Fibroblast of lung (primary cell): ENCODE measurements at regions not wholly inside any gene's neighbourhood (a gene's known extent, or its start where the extent isn't known, plus 50 kb on each side); places are given as distances from the start of the nearest gene placed in this dataset.

Experiments
- DNase-seq, 2 donors: peaks; one replicate each; pipeline versions ENCODE4 v3.0.0 to v3.0.0-alpha.2; 2010; ENCODE audit warnings: low read depth in 2 of 2
- H2AFZ ChIP-seq: 2 replicates; pipeline ENCODE4 v1.5.1; 2012; ENCODE audit warnings: low read length, control low read depth, inconsistent platforms
- H3K27ac ChIP-seq: 2 replicates; pipeline ENCODE4 v1.5.1; 2011; ENCODE audit warnings: low read length, control low read depth; ENCODE audit not compliant: insufficient read depth
- H3K27me3 ChIP-seq: 2 replicates; pipeline ENCODE4 v1.5.1; 2011; ENCODE audit warnings: mild to moderate bottlenecking, low read length; ENCODE audit not compliant: control insufficient read depth, insufficient read depth
- H3K36me3 ChIP-seq: 2 replicates; pipeline ENCODE4 v1.5.1; 2011; ENCODE audit warnings: low read length; ENCODE audit not compliant: control insufficient read depth, insufficient read depth
- H3K4me1 ChIP-seq: 2 replicates; pipeline ENCODE4 v1.5.1; 2011; ENCODE audit warnings: low read length; ENCODE audit not compliant: control insufficient read depth, insufficient read depth; ENCODE audit errors: extremely low read depth
- H3K4me2 ChIP-seq: 2 replicates; pipeline ENCODE4 v1.5.1; 2011; ENCODE audit warnings: low read length, control low read depth; ENCODE audit not compliant: insufficient read depth; ENCODE audit errors: extremely low read depth
- H3K4me3 ChIP-seq, 4 experiments: fragments of 200-600 bp in 1 of 4; sonication (generic) in 1 of 4; replicated peaks in 1 of 4; 2 replicates each; pipeline ENCODE4 v1.5.1; 2011 to 2016; ENCODE audit warnings: low read length in 4 of 4, low read depth in 3 of 4, mild to moderate bottlenecking in 3 of 4, control low read depth in 2 of 4, inconsistent platforms in 1 of 4, mixed read lengths in 1 of 4; ENCODE audit not compliant: insufficient read depth in 1 of 4; ENCODE audit errors: control extremely low read depth in 1 of 4
- H3K79me2 ChIP-seq: 2 replicates; pipeline ENCODE4 v1.5.1; 2012; ENCODE audit warnings: mild to moderate bottlenecking, low read length, inconsistent platforms; ENCODE audit not compliant: control insufficient read depth, insufficient read depth
- H3K9ac ChIP-seq: 2 replicates; pipeline ENCODE4 v1.5.1; 2011; ENCODE audit warnings: mild to moderate bottlenecking, low read length, control low read depth; ENCODE audit not compliant: insufficient read depth
- H3K9me3 ChIP-seq: 2 replicates; pipeline ENCODE4 v1.5.1; 2012; ENCODE audit warnings: low read depth, low read length; ENCODE audit not compliant: control insufficient read depth, insufficient read depth
- H4K20me1 ChIP-seq: 2 replicates; pipeline ENCODE4 v1.5.1; 2011; ENCODE audit warnings: low read length; ENCODE audit not compliant: control insufficient read depth, insufficient read depth; ENCODE audit errors: extremely low read depth
- CTCF ChIP-seq, 2 donors: IDR thresholded peaks in 1 of 2; conservative IDR thresholded peaks in 1 of 2; 1 replicate in 1 of 2; 2 replicates in 1 of 2; pipeline ENCODE4 v1.5.1; 2011 to 2012; ENCODE audit warnings: low read length in 2 of 2, control low read depth in 1 of 2, inconsistent platforms in 1 of 2, low read depth in 1 of 2, mild to moderate bottlenecking in 1 of 2
- EZH2 ChIP-seq: IDR thresholded peaks from 2 replicates; pipeline ENCODE4 v1.5.1; 2012; ENCODE audit warnings: low read length, control low read depth, mild to moderate bottlenecking; ENCODE audit errors: missing control alignments

DNA sequence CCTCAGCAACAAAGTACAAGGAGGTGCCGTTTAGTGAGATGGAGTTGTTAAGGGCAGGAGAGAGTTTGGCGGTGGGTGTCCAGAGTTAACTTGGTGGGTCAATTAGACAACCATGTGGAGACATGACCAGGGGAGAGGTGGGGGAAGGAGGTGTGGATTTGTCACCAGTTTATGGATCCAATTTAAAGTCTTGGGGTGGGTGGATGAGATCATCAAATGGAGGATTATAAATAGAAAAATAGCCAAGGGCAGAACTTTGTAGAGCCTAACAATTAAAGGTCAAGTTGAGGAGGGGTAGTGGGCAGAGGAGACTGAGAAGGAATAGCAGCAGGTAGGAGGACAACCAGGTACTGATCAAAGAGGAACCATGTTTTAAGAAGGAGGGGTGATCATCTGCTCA lies 108.7 kb upstream of the IL12B start:
- Histone ChIP-seq H3K4me2 (no peak overlapping the region), H2AFZ (no peak overlapping the region), H3K9me3 (no peaks in the 10 kb centered on the region), H3K79me2 (no peaks in the 10 kb centered on the region), H3K4me1 (no peaks in the 10 kb centered on the region), H3K9ac (no peak overlapping the region), H4K20me1 (no peaks in the 10 kb centered on the region), H3K36me3 (no peaks in the 10 kb centered on the region), H3K27me3 (no peaks in the 10 kb centered on the region), H3K27ac (no peak overlapping the region), H3K4me3 (no peak overlapping the region)
- TF ChIP-seq CTCF (conservative IDR thresholded peaks at IDR 0.05 in 1 of 2, IDR thresholded peaks at IDR 0.05 in 1 of 2; ENCODE audit: low read depth in 1 of 2, low read length in 2 of 2) (no peak), EZH2 (no peak)
- DNase-seq, result no peak

DNA sequence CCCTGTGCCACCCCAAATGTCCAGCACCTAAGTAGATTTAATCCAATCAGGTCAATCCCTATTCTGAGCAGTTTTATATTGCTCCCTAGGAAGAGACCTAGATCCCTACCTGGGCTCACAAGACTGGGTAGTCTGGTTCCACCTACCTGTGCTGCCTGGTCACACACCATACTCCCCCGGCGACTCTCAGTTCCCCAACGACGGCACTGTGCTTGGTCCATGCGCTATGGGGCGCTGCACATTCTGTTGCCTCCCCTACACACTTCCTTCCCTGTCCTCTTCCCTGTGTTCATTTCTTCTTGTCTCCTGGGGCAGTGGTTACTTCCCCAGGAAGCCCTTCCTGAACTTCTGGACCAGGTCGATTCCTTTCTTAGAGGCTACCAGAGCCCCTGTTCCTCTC lies 109.9 kb upstream of the IL12B start:
- H4K20me1 ChIP-seq, result no peaks in the 10 kb centered on the region
- no peak overlapping the region for H3K27ac ChIP-seq
- no peak overlapping the region for H3K4me3 ChIP-seq
- no peak overlapping the region for H2AFZ ChIP-seq
- H3K27me3 ChIP-seq, result no peaks in the 10 kb centered on the region
- no peaks in the 10 kb centered on the region for H3K4me1 ChIP-seq
- no peak for DNase-seq
- no peaks in the 10 kb centered on the region for H3K79me2 ChIP-seq
- no peaks in the 10 kb centered on the region for H3K36me3 ChIP-seq
- H3K9ac ChIP-seq, result no peak overlapping the region
- no peaks in the 10 kb centered on the region for H3K9me3 ChIP-seq
- TF ChIP-seq EZH2 (no peak), CTCF (conservative IDR thresholded peaks at IDR 0.05 in 1 of 2, IDR thresholded peaks at IDR 0.05 in 1 of 2; ENCODE audit: low read depth in 1 of 2, low read length in 2 of 2) (no peak)
- no peak overlapping the region for H3K4me2 ChIP-seq

DNA sequence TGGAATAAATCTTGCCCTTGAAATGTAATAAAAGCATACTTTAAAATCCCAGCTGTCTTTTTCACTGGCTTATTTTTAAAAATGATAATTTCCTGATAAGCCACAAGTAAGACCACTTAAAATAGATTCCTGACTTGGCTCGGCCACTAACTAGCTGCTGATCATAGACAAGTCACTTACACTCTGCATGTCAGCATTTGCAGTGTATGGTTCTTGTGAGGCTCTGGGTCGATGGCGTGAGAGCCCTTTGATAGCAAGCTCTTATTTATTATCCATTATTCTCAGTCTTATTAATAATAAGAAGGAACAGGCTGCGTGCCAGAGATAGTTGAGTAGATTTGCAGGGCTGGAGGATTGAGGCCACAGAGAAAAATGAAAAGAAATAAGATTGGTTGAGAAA lies 110.7 kb upstream of the IL12B start:
- no peaks in the 10 kb centered on the region for H4K20me1 ChIP-seq
- H3K9ac ChIP-seq, result no peak overlapping the region
- H3K79me2 ChIP-seq, result no peaks in the 10 kb centered on the region
- no peak for DNase-seq
- no peak overlapping the region for H2AFZ ChIP-seq
- no peak overlapping the region for H3K4me3 ChIP-seq
- no peaks in the 10 kb centered on the region for H3K36me3 ChIP-seq
- no peak overlapping the region for H3K27ac ChIP-seq
- H3K4me1 ChIP-seq, result no peaks in the 10 kb centered on the region
- H3K9me3 ChIP-seq, result no peaks in the 10 kb centered on the region
- no peaks in the 10 kb centered on the region for H3K27me3 ChIP-seq
- no peak overlapping the region for H3K4me2 ChIP-seq
- TF ChIP-seq EZH2 (no peak), CTCF (conservative IDR thresholded peaks at IDR 0.05 in 1 of 2, IDR thresholded peaks at IDR 0.05 in 1 of 2; ENCODE audit: low read depth in 1 of 2, low read length in 2 of 2) (no peak)
